ENCODE measurements at regions not wholly inside any gene's neighbourhood (a gene's known extent, or its start where the extent isn't known, plus 50 kb on each side); places are given as distances from the start of the nearest gene placed in this dataset.

DNA sequence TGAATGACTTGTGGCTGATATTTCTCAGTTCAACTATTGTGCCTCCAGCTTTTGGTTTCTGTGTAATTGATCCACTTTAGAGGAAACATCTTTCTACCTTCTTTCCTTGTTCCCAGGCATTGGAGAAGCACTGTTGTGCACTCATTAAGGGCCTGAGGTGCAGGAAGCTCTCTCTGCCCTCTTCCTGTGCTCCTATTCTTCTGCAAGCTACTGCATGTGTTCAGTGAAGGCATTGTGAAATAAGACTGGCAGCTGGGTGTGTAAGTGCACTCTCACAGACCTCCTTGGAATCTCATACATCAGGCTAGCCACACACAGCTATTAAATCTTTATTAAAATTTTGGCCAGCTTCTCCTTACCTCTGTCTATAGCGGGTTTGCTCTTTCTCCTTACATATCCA lies 177.8 kb downstream of the OGFRL1 start:
- no peaks in the 10 kb centered on the region for H3K9me3 ChIP-seq

DNA sequence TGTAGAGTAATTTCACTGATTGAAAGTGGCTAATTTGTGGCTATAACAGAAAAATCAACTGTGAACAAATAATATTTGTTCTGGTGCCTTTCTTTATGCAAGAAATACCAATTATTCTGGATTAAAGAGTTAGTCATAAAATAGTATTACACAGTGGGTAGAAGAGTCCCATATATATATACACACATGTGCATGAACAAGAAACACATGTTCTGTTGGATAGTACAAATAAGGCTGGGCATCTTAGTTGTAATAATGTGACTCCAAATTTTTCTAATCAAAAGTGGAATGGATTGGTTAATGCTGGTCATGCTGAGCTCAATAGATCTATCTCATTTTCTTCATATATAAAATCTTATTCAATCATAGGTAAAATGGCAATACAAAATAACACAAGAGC lies 179.4 kb downstream of the OGFRL1 start:
- DNase-seq: no peak
- H3K4me1 ChIP-seq: peaks cover 0 to 11% (median 6%) of the 10 kb centered on the region in 4 donors
- TF ChIP-seq POLR2A (IDR thresholded peaks at IDR 0.05) (no peak), POLR2AphosphoS5 (IDR thresholded peaks at IDR 0.05) (no peak), EP300 (IDR thresholded peaks at IDR 0.05) (no peak)
- TF ChIP-seq, protein P1, sequence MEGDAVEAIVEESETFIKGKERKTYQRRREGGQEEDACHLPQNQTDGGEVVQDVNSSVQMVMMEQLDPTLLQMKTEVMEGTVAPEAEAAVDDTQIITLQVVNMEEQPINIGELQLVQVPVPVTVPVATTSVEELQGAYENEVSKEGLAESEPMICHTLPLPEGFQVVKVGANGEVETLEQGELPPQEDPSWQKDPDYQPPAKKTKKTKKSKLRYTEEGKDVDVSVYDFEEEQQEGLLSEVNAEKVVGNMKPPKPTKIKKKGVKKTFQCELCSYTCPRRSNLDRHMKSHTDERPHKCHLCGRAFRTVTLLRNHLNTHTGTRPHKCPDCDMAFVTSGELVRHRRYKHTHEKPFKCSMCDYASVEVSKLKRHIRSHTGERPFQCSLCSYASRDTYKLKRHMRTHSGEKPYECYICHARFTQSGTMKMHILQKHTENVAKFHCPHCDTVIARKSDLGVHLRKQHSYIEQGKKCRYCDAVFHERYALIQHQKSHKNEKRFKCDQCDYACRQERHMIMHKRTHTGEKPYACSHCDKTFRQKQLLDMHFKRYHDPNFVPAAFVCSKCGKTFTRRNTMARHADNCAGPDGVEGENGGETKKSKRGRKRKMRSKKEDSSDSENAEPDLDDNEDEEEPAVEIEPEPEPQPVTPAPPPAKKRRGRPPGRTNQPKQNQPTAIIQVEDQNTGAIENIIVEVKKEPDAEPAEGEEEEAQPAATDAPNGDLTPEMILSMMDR (IDR thresholded peaks at IDR 0.05): no peak
- intact Hi-C loops (cut with DNase I): no loop called here
- H3K9me3 ChIP-seq: no peaks in the 10 kb centered on the region
- no peak overlapping the region for H3K4me3 ChIP-seq
- peak overlapping the region in 1 of 4 donors; percentile 56 for H3K27ac ChIP-seq
- H3K36me3 ChIP-seq: no peaks in the 10 kb centered on the region
- no peaks in the 10 kb centered on the region for H3K27me3 ChIP-seq

More for the DNA sequence above, 177.8 kb downstream of the OGFRL1 start:
- H3K27ac ChIP-seq: no peak overlapping the region
- no peaks in the 10 kb centered on the region for H3K27me3 ChIP-seq
- WGBS, 2 donors: 92 to 97% methylated on average over 1 of the region's 1 CpG
- intact Hi-C loops (cut with DNase I): no loop called here
- no peak for TF ChIP-seq EP300 (IDR thresholded peaks at IDR 0.05)
- peaks cover 0 to 11% (median 6%) of the 10 kb centered on the region in 4 donors for H3K4me1 ChIP-seq
- H3K36me3 ChIP-seq: no peaks in the 10 kb centered on the region
- no peak overlapping the region for H3K4me3 ChIP-seq
- no peak for DNase-seq

DNA sequence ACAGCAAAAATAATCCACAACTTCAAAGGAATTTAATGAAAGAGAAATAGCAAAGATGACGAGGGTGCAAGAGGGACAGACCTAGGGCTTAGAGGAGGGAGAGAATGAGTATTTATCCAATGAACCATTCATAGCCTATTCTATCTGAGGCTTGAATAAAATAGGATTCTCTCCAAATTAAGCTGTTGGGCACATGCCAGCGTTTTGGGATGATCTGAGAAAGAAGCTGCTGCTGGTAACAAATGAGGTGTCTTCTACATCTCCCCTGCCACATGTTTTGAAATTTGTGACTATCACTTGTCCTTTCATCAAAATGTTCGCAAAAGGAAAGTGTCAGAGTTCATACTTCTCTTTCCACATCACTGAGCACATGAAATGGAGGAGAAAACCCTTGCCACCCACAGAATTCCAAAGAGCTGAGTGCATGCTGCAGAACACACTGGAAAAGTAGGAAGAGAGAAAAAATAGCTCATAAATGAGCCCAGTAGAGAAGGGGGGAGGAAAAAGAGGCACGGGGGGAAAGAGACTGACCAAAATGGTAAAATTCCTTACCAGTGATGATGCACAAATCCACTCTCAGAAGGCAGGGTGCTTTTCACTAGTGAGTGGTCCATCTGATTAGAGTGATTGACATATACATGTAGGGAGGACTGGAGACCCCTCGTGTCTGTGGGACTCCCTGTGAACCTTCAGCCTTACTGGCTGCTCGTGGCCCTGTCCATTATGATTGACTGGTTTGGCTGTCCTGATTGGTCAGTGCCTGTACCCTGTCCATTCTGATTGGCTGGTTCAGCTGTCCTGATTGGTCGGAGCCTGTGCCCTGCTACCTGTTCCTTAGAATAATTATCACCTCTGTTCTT lies 180.5 kb downstream of the OGFRL1 start:
- Histone ChIP-seq H3K4me3 (peak overlapping the region in 1 of 4 donors; percentile 7), H3K27ac (peak overlapping the region; percentile 7 to 61 (median 46)), H3K27me3 (no peaks in the 10 kb centered on the region), H3K4me1 (peaks cover 0 to 11% (median 6%) of the 10 kb centered on the region in 4 donors), H3K36me3 (no peaks in the 10 kb centered on the region), H3K9me3 (no peaks in the 10 kb centered on the region)
- intact Hi-C loops (cut with DNase I): no loop called here
- WGBS, 2 donors: 59 to 74% methylated on average over 7 of the region's 7 CpGs
- DNase-seq: no peak
- TF ChIP-seq POLR2AphosphoS5 (IDR thresholded peaks at IDR 0.05) (peak in 1 of 4 donors; percentile 35), EP300 (IDR thresholded peaks at IDR 0.05) (no peak), POLR2A (IDR thresholded peaks at IDR 0.05) (no peak)

DNA sequence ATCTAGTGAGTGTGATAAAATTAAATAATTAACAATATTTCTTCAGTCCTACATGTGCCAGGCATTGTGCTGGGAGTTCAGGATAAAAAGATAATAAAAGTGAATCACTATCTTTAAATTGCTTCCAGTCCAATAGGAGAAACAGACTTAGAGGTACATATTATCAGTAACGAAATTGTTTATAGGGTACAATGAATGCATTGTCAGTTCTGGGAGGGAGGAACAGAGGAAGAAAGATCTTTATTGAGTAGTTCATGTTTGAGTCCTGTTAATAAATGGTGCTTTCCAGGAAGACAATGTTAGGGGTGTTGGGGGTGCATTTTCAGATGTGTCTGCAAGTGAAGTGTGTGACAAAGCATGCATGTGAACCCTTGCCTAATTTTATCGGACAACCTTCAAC lies 183.1 kb downstream of the OGFRL1 start:
- no peak for DNase-seq
- Histone ChIP-seq H3K36me3 (no peaks in the 10 kb centered on the region), H3K27ac (no peak overlapping the region), H3K9me3 (no peaks in the 10 kb centered on the region), H3K4me1 (peaks cover 0 to 11% (median 6%) of the 10 kb centered on the region in 4 donors), H3K27me3 (no peaks in the 10 kb centered on the region), H3K4me3 (no peak overlapping the region)
- intact Hi-C loops (cut with DNase I): no loop called here
- no peak for TF ChIP-seq POLR2A (IDR thresholded peaks at IDR 0.05)
- no peak for TF ChIP-seq EP300 (IDR thresholded peaks at IDR 0.05)
- TF ChIP-seq, protein P1 (IDR thresholded peaks at IDR 0.05): no peak
- TF ChIP-seq POLR2AphosphoS5 (IDR thresholded peaks at IDR 0.05): no peak
- WGBS, 2 donors: 49 to 79% methylated on average over 2 of the region's 2 CpGs

DNA sequence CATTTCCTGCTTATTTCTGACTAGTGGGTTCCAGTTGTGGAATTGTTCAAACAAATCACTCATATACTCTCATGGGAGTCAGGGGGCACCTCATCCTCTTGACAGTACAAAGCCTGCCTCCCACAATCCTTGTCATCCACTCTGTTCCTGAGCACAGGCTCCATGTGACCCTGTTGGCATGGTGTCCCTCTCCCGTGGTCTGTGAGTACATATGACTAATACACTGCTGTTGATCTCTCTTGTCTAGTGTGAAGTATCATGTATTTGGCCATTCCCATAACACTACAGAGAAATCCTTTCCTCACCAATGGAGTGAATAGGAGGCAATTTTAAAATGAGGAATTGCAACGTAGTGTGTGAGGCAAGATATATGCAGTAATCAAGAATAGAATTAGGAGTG lies 185.3 kb downstream of the OGFRL1 start:
- peak overlapping the region in 1 of 4 donors; percentile 5 for H3K27ac ChIP-seq
- H3K9me3 ChIP-seq: no peaks in the 10 kb centered on the region
- DNase-seq: peak; percentile 91
- H3K36me3 ChIP-seq: no peaks in the 10 kb centered on the region
- intact Hi-C loops (cut with DNase I): no loop called here
- H3K27me3 ChIP-seq: no peaks in the 10 kb centered on the region
- no peak overlapping the region for H3K4me3 ChIP-seq
- WGBS, 2 donors: 50 to 67% methylated on average over 2 of the region's 2 CpGs
- TF ChIP-seq EP300 (IDR thresholded peaks at IDR 0.05) (peak in 1 of 4 donors; percentile 18), POLR2A (IDR thresholded peaks at IDR 0.05) (no peak), POLR2AphosphoS5 (IDR thresholded peaks at IDR 0.05) (peak in 2 of 4 donors; percentile 14 to 62)
- TF ChIP-seq, protein P1 (IDR thresholded peaks at IDR 0.05): no peak
- H3K4me1 ChIP-seq: peaks cover 0 to 17% (median 12%) of the 10 kb centered on the region in 4 donors
